K562 (cell line): ENCODE measurements at regions not wholly inside any gene's neighbourhood (a gene's known extent, or its start where the extent isn't known, plus 50 kb on each side); places are given as distances from the start of the nearest gene placed in this dataset.

Source experiments
- ATAC-seq: fragments of 200-7000 bp; cut with Tn5 transposase; 3 replicates; pipeline ENCODE4 v1.9.1; 2020; ENCODE audit warnings: moderate library complexity
- BruUV-seq: library from RNA; stranded (reverse); fragments of 400-500 nt; replicated peaks from 2 replicates; lab custom pipeline; 2021; lab: Mats Ljungman, UMichigan
- CTCF ChIA-PET: fragments of 300-600 bp; formaldehyde crosslinking; extraction: SDS; loops from one replicate; lab custom pipeline; 2021; ENCODE audit warnings: low intra/inter-chr PET ratio; lab: Yijun Ruan, JAX
- POLR2A ChIA-PET: fragments of 300-600, 350-650 bp; sonication (Branson Sonifier 250); formaldehyde crosslinking; extraction: SDS; loops from one replicate; lab custom pipeline; 2021; ENCODE audit warnings: antibody characterized with exemption, inconsistent platforms; lab: Yijun Ruan, JAX
- DNase-seq, 4 experiments: peaks; one replicate each; pipeline versions ENCODE4 v3.0.0 to v3.0.0-alpha.2; 2011 to 2018; ENCODE audit warnings: low spot score in 3 of 4, mixed read lengths in 3 of 4; ENCODE audit errors: extremely low read depth in 1 of 4
- FAIRE-seq: peaks from 2 replicates; lab custom pipeline; 2011; peaks lifted over from hg19 to GRCh38; lab: Jason Lieb, UNC
- H2AFZ ChIP-seq: 2 replicates; pipeline ENCODE4 v1.6.0; 2011; ENCODE audit warnings: low read depth, low read length, control low read depth, inconsistent platforms
- H3K27ac ChIP-seq: fragments of 200-600 bp; 3 replicates; pipeline ENCODE4 v1.8.0; 2011; ENCODE audit warnings: low read depth, mild to moderate bottlenecking, control low read depth, inconsistent platforms, low read length, moderate library complexity, mixed read lengths; ENCODE audit errors: extremely low read depth
- H3K27me3 ChIP-seq, 2 experiments: fragments of 300-600 bp in 1 of 2; 2 replicates in 1 of 2; 3 replicates in 1 of 2; pipeline versions ENCODE4 v1.6.0 to v1.8.0; 2011; ENCODE audit warnings: inconsistent platforms in 2 of 2, low read length in 2 of 2, mild to moderate bottlenecking in 1 of 2, mixed read lengths in 1 of 2, moderate library complexity in 1 of 2; ENCODE audit not compliant: control insufficient read depth in 2 of 2, insufficient read depth in 2 of 2
- H3K36me3 ChIP-seq: fragments of 300-600 bp; 3 replicates; pipeline ENCODE4 v1.8.0; 2011; ENCODE audit warnings: mild to moderate bottlenecking, low read length, inconsistent platforms; ENCODE audit not compliant: control insufficient read depth, insufficient read depth
- H3K4me1 ChIP-seq, 2 experiments: fragments of 200-600 bp in 1 of 2; replicated peaks in 1 of 2; 2 replicates in 1 of 2; 3 replicates in 1 of 2; pipeline versions ENCODE4 v1.5.1 to v1.8.0; 2011; ENCODE audit warnings: inconsistent platforms in 2 of 2, low read length in 2 of 2, mild to moderate bottlenecking in 1 of 2, mixed read lengths in 1 of 2, moderate library complexity in 1 of 2; ENCODE audit not compliant: control insufficient read depth in 2 of 2, insufficient read depth in 2 of 2
- H3K4me2 ChIP-seq: 2 replicates; pipeline ENCODE4 v1.6.1; 2011; ENCODE audit warnings: low read length, control low read depth, inconsistent platforms, mixed read lengths; ENCODE audit not compliant: insufficient read depth
- H3K4me3 ChIP-seq: fragments of 200-600 bp; sonication (generic), shearing (Covaris generic); 2 replicates; pipeline ENCODE4 v1.5.1; 2016; ENCODE audit warnings: control low read depth, inconsistent platforms
- H3K79me2 ChIP-seq: fragments of 200-600 bp; 3 replicates; pipeline ENCODE4 v1.8.0; 2011; ENCODE audit warnings: low read length, inconsistent platforms; ENCODE audit not compliant: control insufficient read depth, insufficient read depth
- H3K9ac ChIP-seq, 2 experiments: 2 replicates each; pipeline versions ENCODE4 v1.6.0 to v1.6.1; 2011; ENCODE audit warnings: low read depth in 2 of 2, low read length in 2 of 2, control low read depth in 1 of 2, inconsistent platforms in 1 of 2, mild to moderate bottlenecking in 1 of 2, mixed read lengths in 1 of 2; ENCODE audit not compliant: insufficient read depth in 1 of 2
- H3K9me1 ChIP-seq: one replicate; pipeline ENCODE4 v1.6.0; 2011; ENCODE audit warnings: inconsistent platforms, mild to moderate bottlenecking, low read length, moderate library complexity; ENCODE audit not compliant: control insufficient read depth, insufficient read depth
- H3K9me3 ChIP-seq: replicated peaks from 2 replicates; pipeline ENCODE4 v1.5.1; 2011; ENCODE audit warnings: low read depth, low read length, inconsistent platforms; ENCODE audit not compliant: control insufficient read depth, insufficient read depth
- H4K20me1 ChIP-seq: replicated peaks from 2 replicates; pipeline ENCODE4 v1.6.1; 2011; ENCODE audit warnings: low read length, inconsistent platforms, mixed read lengths; ENCODE audit not compliant: control insufficient read depth, insufficient read depth
- ARID3B ChIP-seq: fragments of 250-450 bp; sonication (Bioruptor Pico); IDR thresholded peaks from 2 replicates; pipeline ENCODE4 v1.4.0; 2020; ENCODE audit warnings: borderline replicate concordance
- CREM ChIP-seq: IDR thresholded peaks from 2 replicates; pipeline ENCODE4 v1.6.1; 2014; ENCODE audit warnings: antibody characterized with exemption, low read depth
- KLF16 ChIP-seq: IDR thresholded peaks from 2 replicates; pipeline ENCODE4 v1.6.1; 2016; ENCODE audit warnings: antibody characterized with exemption
- NR2C1 ChIP-seq, 2 experiments: fragments of 450-650 bp; IDR thresholded peaks; 2 replicates each; pipeline ENCODE4 v1.6.1; 2017; ENCODE audit warnings: mild to moderate bottlenecking in 2 of 2, antibody characterized with exemption in 1 of 2, inconsistent platforms in 1 of 2, missing compliant biosample characterization in 1 of 2, missing genetic modification characterization in 1 of 2
- PTRF ChIP-seq: fragments of 450-650 bp; IDR thresholded peaks from 2 replicates; pipeline ENCODE4 v1.6.1; 2016; ENCODE audit warnings: mild to moderate bottlenecking, missing genetic modification characterization, missing compliant biosample characterization
- SMAD1 ChIP-seq: fragments of 150-350 bp; IDR thresholded peaks from 2 replicates; pipeline ENCODE4 v1.6.1; 2014; ENCODE audit warnings: low read length, low read depth; ENCODE audit not compliant: partially characterized antibody
- SMARCA5 ChIP-seq: fragments of 450-650 bp; IDR thresholded peaks from 2 replicates; pipeline ENCODE4 v1.6.1; 2016
- ZNF197 ChIP-seq: fragments of 200-800 bp; sonication (Bioruptor generic); IDR thresholded peaks from 2 replicates; pipeline ENCODE4 v1.6.1; 2016; ENCODE audit warnings: low read depth, missing genetic modification characterization, missing compliant biosample characterization
- ZNF398 ChIP-seq: fragments of 250-450 bp; sonication (Bioruptor Pico); IDR thresholded peaks from 2 replicates; pipeline ENCODE4 v1.8.0; 2021; ENCODE audit warnings: moderate library complexity, mild to moderate bottlenecking, inconsistent platforms
- ZNF445 ChIP-seq: fragments of 250-450 bp; sonication (Bioruptor Pico); IDR thresholded peaks from 2 replicates; pipeline ENCODE4 v1.4.0; 2020; ENCODE audit warnings: low read depth, mild to moderate bottlenecking, moderate library complexity
- ZNF717 ChIP-seq: fragments of 250-450 bp; sonication (Bioruptor Pico); IDR thresholded peaks from 2 replicates; pipeline ENCODE4 v1.5.0; 2021
- WGBS: fragments of 100-300 bp; shearing (Covaris generic); methylation state at CpG from one replicate; pipeline ENCODE4 v1.1.6; 2016; ENCODE audit warnings: low coverage, mixed read lengths; ENCODE audit not compliant: insufficient coverage; ENCODE audit errors: missing lambda C conversion rate; 5-methylcytosine and 5-hydroxymethylcytosine counted together
- in situ Hi-C: fragments of 300-500 bp; cut with MboI; formaldehyde crosslinking; loops from 4 replicates; pipeline ENCODE4 v1.15.0; 2018; ENCODE audit warnings: inconsistent platforms, mixed read lengths
- intact Hi-C: fragments of 100-400 bp; cut with micrococcal nuclease; formaldehyde crosslinking; loops from 2 replicates; pipeline ENCODE4 v1.14.2; 2022

- Histone ChIP-seq H3K4me3 (no peak overlapping the region), H3K9ac (no peak overlapping the region), H4K20me1 (no peaks in the 10 kb centered on the region), H3K4me1 (no peaks in the 10 kb centered on the region; a peak in 1 of 5 replicates), H3K4me2 (no peak overlapping the region), H3K79me2 (no peaks in the 10 kb centered on the region), H3K9me3 (no peaks in the 10 kb centered on the region; the same call in 1 of the 2 replicates), H3K27me3 (peaks cover 18 to 46% of the 10 kb centered on the region in 2 experiments; a peak in 3 of 5 replicates), H2AFZ (no peak overlapping the region), H3K9me1 (no peaks in the 10 kb centered on the region), H3K36me3 (no peaks in the 10 kb centered on the region), H3K27ac (no peak overlapping the region)
- intact Hi-C loops, result no loop called here
- ChIA-PET CTCF (no interaction called here), POLR2A (no interaction called here)
- WGBS, result 0% methylated on average over 1 of the region's 1 CpG
- no peak for TF ChIP-seq NR2C1 (IDR thresholded peaks at IDR 0.05)
- TF ChIP-seq NR2C1 (tag; IDR thresholded peaks at IDR 0.05), result no peak
- no peak for TF ChIP-seq ZNF398 (CRISPR knock-in tag)
- TF ChIP-seq ZNF717 (CRISPR knock-in tag), result no peak
- TF ChIP-seq CREM, result no peak
- TF ChIP-seq SMAD1, result no peak
- no peak for TF ChIP-seq ZNF445 (CRISPR knock-in tag)
- no peak for TF ChIP-seq SMARCA5
- TF ChIP-seq ARID3B (CRISPR knock-in tag), result no peak
- no peak for TF ChIP-seq PTRF
- no peak for TF ChIP-seq KLF16
- TF ChIP-seq ZNF197 (CRISPR knock-in tag), result no peak
- ATAC-seq, result no peak
- in situ Hi-C loops, result no loop called here
- no peak for FAIRE-seq
- no TSS peak for BruUV-seq
- DNase-seq, result no peak
These were observed 231.8 kb upstream of the GMDS start for GRCh38 chr6:2477250-2477649.
